ENCODE measurements at regions not wholly inside any gene's neighbourhood (a gene's known extent, or its start where the extent isn't known, plus 50 kb on each side); places are given as distances from the start of the nearest gene placed in this dataset.

- intact Hi-C loops (cut with DNase I; ENCODE audit: low total_unique reads): no loop called here
- Histone ChIP-seq H3K4me1 (no peaks in the 10 kb centered on the region), H3K4me3 (no peak overlapping the region), H3K27ac (no peak overlapping the region), H3K27me3 (no peaks in the 10 kb centered on the region), H3K36me3 (no peaks in the 10 kb centered on the region), H3K9me3 (no peaks in the 10 kb centered on the region)
- TF ChIP-seq EP300 (IDR thresholded peaks at IDR 0.05) (no peak), POLR2AphosphoS5 (IDR thresholded peaks at IDR 0.05) (no peak), POLR2A (IDR thresholded peaks at IDR 0.05) (no peak), CTCF (IDR thresholded peaks at IDR 0.05) (no peak)
- WGBS, 5 donors: 92 to 97% (median 93%) methylated on average over 3 of the region's 3 CpGs
- no peak for DNase-seq
These were observed 72.6 kb upstream of the GALNT10 start for GRCh38 chr5:154117930-154118329.

GRCh38 chr5:154118385-154118784 lies 72.1 kb upstream of the GALNT10 start:
- H3K36me3 ChIP-seq: no peaks in the 10 kb centered on the region
- 64 to 82% (median 76%) methylated on average over 2 of the region's 2 CpGs for WGBS, 5 donors
- H3K9me3 ChIP-seq: no peaks in the 10 kb centered on the region
- intact Hi-C loops (cut with DNase I; ENCODE audit: low total_unique reads): no loop called here
- H3K4me3 ChIP-seq: no peak overlapping the region
- H3K4me1 ChIP-seq: no peaks in the 10 kb centered on the region
- DNase-seq: no peak
- TF ChIP-seq POLR2AphosphoS5 (IDR thresholded peaks at IDR 0.05) (no peak), POLR2A (IDR thresholded peaks at IDR 0.05) (no peak), EP300 (IDR thresholded peaks at IDR 0.05) (no peak), CTCF (IDR thresholded peaks at IDR 0.05) (no peak)
- H3K27ac ChIP-seq: no peak overlapping the region
- H3K27me3 ChIP-seq: no peaks in the 10 kb centered on the region

DNA sequence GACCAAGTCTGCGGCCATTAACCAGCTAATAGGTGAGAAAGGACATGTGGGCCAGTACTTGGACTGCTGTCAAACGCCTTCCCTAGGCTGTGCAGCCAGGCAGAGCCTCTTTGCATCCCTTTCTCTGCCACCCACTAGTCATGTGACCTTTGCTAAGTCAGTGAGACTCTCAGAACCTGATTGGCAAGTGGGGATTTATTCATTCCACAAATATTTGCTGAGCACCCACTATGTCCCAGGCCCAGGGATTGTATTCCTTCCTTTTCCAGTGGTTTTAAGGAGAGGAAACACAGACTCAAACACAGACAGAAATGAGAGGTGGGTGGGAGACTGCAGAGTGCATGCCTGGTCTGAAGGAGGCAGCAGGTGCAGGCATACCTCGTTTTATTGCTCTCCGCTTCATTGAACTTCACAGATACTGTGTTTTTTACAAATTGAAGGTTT lies 71.6 kb upstream of the GALNT10 start:
- Histone ChIP-seq H3K4me1 (no peaks in the 10 kb centered on the region), H3K36me3 (no peaks in the 10 kb centered on the region), H3K9me3 (peaks cover 0 to 3% (median 0%) of the 10 kb centered on the region in 4 donors), H3K27ac (no peak overlapping the region), H3K4me3 (no peak overlapping the region), H3K27me3 (no peaks in the 10 kb centered on the region)
- intact Hi-C loops (cut with DNase I; ENCODE audit: low total_unique reads): no loop called here
- TF ChIP-seq POLR2AphosphoS5 (IDR thresholded peaks at IDR 0.05): no peak
- TF ChIP-seq CTCF (IDR thresholded peaks at IDR 0.05): no peak
- no peak for TF ChIP-seq EP300 (IDR thresholded peaks at IDR 0.05)
- TF ChIP-seq POLR2A (IDR thresholded peaks at IDR 0.05): no peak
- DNase-seq: no peak
- WGBS, 5 donors: 57 to 75% (median 67%) methylated on average over 4 of the region's 4 CpGs

GRCh38 chr5:154129013-154129412 lies 61.5 kb upstream of the GALNT10 start:
- no peaks in the 10 kb centered on the region for H3K36me3 ChIP-seq
- peaks cover 0 to 5% (median 0%) of the 10 kb centered on the region in 4 donors for H3K9me3 ChIP-seq
- no peak overlapping the region for H3K27ac ChIP-seq
- DNase-seq: no peak
- H3K4me3 ChIP-seq: no peak overlapping the region
- intact Hi-C loops (cut with DNase I; ENCODE audit: low total_unique reads): no loop called here
- TF ChIP-seq CTCF (IDR thresholded peaks at IDR 0.05): no peak
- no peak for TF ChIP-seq EP300 (IDR thresholded peaks at IDR 0.05)
- no peak for TF ChIP-seq POLR2A (IDR thresholded peaks at IDR 0.05)
- TF ChIP-seq POLR2AphosphoS5 (IDR thresholded peaks at IDR 0.05): no peak
- WGBS, 5 donors: 93 to 98% (median 97%) methylated on average over 3 of the region's 3 CpGs
- H3K4me1 ChIP-seq: no peaks in the 10 kb centered on the region
- no peaks in the 10 kb centered on the region for H3K27me3 ChIP-seq

Measured in stomach (tissue), 8 donors.